OCI-LY1 (cell line): ENCODE measurements at regions not wholly inside any gene's neighbourhood (a gene's known extent, or its start where the extent isn't known, plus 50 kb on each side); places are given as distances from the start of the nearest gene placed in this dataset.

Experiments
- H2AFZ ChIP-seq: fragments of 200-600 bp; sonication (generic), shearing (Covaris generic); 2 replicates; pipeline ENCODE4 v1.6.0; 2014; ENCODE audit warnings: antibody characterized with exemption, mild to moderate bottlenecking, low read length
- H3F3A ChIP-seq: fragments of 200-600 bp; sonication (generic), shearing (Covaris generic); 2 replicates; pipeline ENCODE4 v1.6.0; 2014; ENCODE audit warnings: mild to moderate bottlenecking, antibody characterized with exemption, low read length, moderate library complexity; ENCODE audit not compliant: insufficient read depth
- H3K27ac ChIP-seq: fragments of 200-600 bp; sonication (generic); 2 replicates; pipeline ENCODE4 v1.5.1; 2014; ENCODE audit warnings: low read length, mixed run types, mild to moderate bottlenecking, low read depth; ENCODE audit not compliant: poor library complexity, severe bottlenecking
- H3K27me3 ChIP-seq: fragments of 200-600 bp; sonication (generic); 2 replicates; pipeline ENCODE4 v1.6.0; 2014; ENCODE audit warnings: antibody characterized with exemption, mild to moderate bottlenecking, low read length, moderate library complexity; ENCODE audit not compliant: insufficient read depth
- H3K36me3 ChIP-seq: fragments of 200-600 bp; sonication (generic); 2 replicates; pipeline ENCODE4 v1.6.1; 2014; ENCODE audit warnings: mild to moderate bottlenecking, antibody characterized with exemption, low read length, moderate library complexity, mixed read lengths; ENCODE audit not compliant: insufficient read depth
- H3K4me1 ChIP-seq: fragments of 200-600 bp; sonication (generic); 2 replicates; pipeline ENCODE4 v1.5.1; 2014; ENCODE audit warnings: mild to moderate bottlenecking, low read length, moderate library complexity; ENCODE audit not compliant: insufficient read depth, severe bottlenecking
- H3K4me2 ChIP-seq: fragments of 200-600 bp; sonication (generic), shearing (Covaris generic); 2 replicates; pipeline ENCODE4 v1.6.1; 2014; ENCODE audit warnings: low read length
- H3K4me3 ChIP-seq: fragments of 200-600 bp; sonication (generic); 2 replicates; pipeline ENCODE4 v1.5.1; 2014; ENCODE audit warnings: low read length, low read depth, mild to moderate bottlenecking, mixed read lengths; ENCODE audit not compliant: poor library complexity, severe bottlenecking
- H3K79me2 ChIP-seq: fragments of 200-600 bp; shearing (Covaris generic); 2 replicates; pipeline ENCODE4 v1.6.1; 2016; ENCODE audit warnings: mixed run types, low read length, mixed read lengths; ENCODE audit not compliant: insufficient read depth
- H3K9ac ChIP-seq: fragments of 200-600 bp; sonication (generic), shearing (Covaris generic); 2 replicates; pipeline ENCODE4 v1.6.1; 2014; ENCODE audit warnings: mild to moderate bottlenecking, low read length, mixed read lengths
- H3K9me2 ChIP-seq: fragments of 200-600 bp; sonication (generic), shearing (Covaris generic); 2 replicates; pipeline ENCODE4 v1.6.1; 2014; ENCODE audit warnings: low read depth, mild to moderate bottlenecking, low read length, mixed read lengths
- H3K9me3 ChIP-seq: fragments of 200-600 bp; shearing (Covaris generic); 2 replicates; pipeline ENCODE4 v1.6.1; 2014; ENCODE audit warnings: low read length, mixed read lengths
- H4K20me1 ChIP-seq: fragments of 200-600 bp; sonication (generic), shearing (Covaris generic); 2 replicates; pipeline ENCODE4 v1.6.0; 2016; ENCODE audit warnings: mild to moderate bottlenecking, low read length; ENCODE audit not compliant: insufficient read depth
- EZH2 ChIP-seq: fragments of 200-600 bp; sonication (generic), shearing (Covaris generic); IDR thresholded peaks from 2 replicates; pipeline ENCODE4 v1.8.0; 2017; ENCODE audit warnings: borderline replicate concordance, mixed run types, mild to moderate bottlenecking, antibody characterized with exemption, low read length, moderate library complexity, mixed read lengths
- TF ChIP-seq, protein P1 (sequence below): fragments of 200-600 bp; sonication (generic), shearing (Covaris generic); IDR thresholded peaks from 2 replicates; pipeline ENCODE4 v1.5.1; 2017; ENCODE audit warnings: mild to moderate bottlenecking, antibody characterized with exemption, low read length, moderate library complexity, mixed read lengths

DNA sequence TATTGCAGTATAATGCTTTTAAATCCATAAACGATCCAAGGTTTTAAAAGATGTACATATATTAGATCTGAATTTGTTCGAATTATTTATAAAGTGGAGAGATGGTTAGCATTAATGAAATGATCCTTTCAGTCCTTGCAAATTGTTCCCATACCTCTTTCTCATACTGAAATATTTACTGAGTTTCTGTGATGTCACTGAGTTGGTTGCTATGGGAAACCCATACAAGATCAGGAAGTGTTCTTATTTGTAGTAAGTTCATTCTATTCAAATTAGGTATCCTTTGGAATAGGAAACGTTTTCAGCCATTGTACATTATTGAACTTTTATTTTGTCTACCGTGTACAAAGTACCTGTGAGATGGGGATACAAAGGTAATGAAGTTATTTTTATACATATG lies 73.2 kb upstream of the CHL1 start:
- Histone ChIP-seq H3K9ac (no peak overlapping the region), H3K9me2 (no peaks in the 10 kb centered on the region), H3K27me3 (no peaks in the 10 kb centered on the region), H3K9me3 (no peaks in the 10 kb centered on the region), H3K4me3 (no peak overlapping the region), H3K4me1 (peaks cover 5% of the 10 kb centered on the region), H3K27ac (no peak overlapping the region), H3K79me2 (no peaks in the 10 kb centered on the region), H3K36me3 (no peaks in the 10 kb centered on the region), H2AFZ (no peak overlapping the region), H3F3A (no peaks in the 10 kb centered on the region), H4K20me1 (no peaks in the 10 kb centered on the region), H3K4me2 (no peak overlapping the region)
- TF ChIP-seq, protein P1, sequence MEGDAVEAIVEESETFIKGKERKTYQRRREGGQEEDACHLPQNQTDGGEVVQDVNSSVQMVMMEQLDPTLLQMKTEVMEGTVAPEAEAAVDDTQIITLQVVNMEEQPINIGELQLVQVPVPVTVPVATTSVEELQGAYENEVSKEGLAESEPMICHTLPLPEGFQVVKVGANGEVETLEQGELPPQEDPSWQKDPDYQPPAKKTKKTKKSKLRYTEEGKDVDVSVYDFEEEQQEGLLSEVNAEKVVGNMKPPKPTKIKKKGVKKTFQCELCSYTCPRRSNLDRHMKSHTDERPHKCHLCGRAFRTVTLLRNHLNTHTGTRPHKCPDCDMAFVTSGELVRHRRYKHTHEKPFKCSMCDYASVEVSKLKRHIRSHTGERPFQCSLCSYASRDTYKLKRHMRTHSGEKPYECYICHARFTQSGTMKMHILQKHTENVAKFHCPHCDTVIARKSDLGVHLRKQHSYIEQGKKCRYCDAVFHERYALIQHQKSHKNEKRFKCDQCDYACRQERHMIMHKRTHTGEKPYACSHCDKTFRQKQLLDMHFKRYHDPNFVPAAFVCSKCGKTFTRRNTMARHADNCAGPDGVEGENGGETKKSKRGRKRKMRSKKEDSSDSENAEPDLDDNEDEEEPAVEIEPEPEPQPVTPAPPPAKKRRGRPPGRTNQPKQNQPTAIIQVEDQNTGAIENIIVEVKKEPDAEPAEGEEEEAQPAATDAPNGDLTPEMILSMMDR, result no peak
- TF ChIP-seq EZH2, result no peak

- Histone ChIP-seq H3K9me3 (no peaks in the 10 kb centered on the region), H3K79me2 (no peaks in the 10 kb centered on the region), H4K20me1 (no peaks in the 10 kb centered on the region), H2AFZ (peak overlapping the region; percentile 18; the same call in 1 of the 2 replicates), H3K27me3 (no peaks in the 10 kb centered on the region), H3K9ac (no peak overlapping the region), H3K9me2 (no peaks in the 10 kb centered on the region), H3K4me3 (no peak overlapping the region), H3K4me2 (no peak overlapping the region), H3K27ac (no peak overlapping the region), H3K4me1 (peaks cover 5% of the 10 kb centered on the region), H3F3A (no peaks in the 10 kb centered on the region), H3K36me3 (no peaks in the 10 kb centered on the region)
- no peak for TF ChIP-seq EZH2
- TF ChIP-seq, protein P1, result no peak
Measured at GRCh38 chr3:124557-125179, 71.9 kb upstream of the CHL1 start.

GRCh38 chr3:128515-129172 lies 67.9 kb upstream of the CHL1 start:
- Histone ChIP-seq H3K27me3 (no peaks in the 10 kb centered on the region), H2AFZ (no peak overlapping the region), H4K20me1 (no peaks in the 10 kb centered on the region), H3F3A (no peaks in the 10 kb centered on the region), H3K36me3 (no peaks in the 10 kb centered on the region), H3K27ac (no peak overlapping the region), H3K4me1 (peaks cover 11% of the 10 kb centered on the region), H3K9me3 (no peaks in the 10 kb centered on the region), H3K9ac (no peak overlapping the region), H3K79me2 (no peaks in the 10 kb centered on the region), H3K9me2 (no peaks in the 10 kb centered on the region), H3K4me2 (no peak overlapping the region), H3K4me3 (no peak overlapping the region)
- TF ChIP-seq, protein P1, result no peak
- no peak for TF ChIP-seq EZH2
